Esophagus (tissue), 2 donors: ENCODE measurements at regions not wholly inside any gene's neighbourhood (a gene's known extent, or its start where the extent isn't known, plus 50 kb on each side); places are given as distances from the start of the nearest gene placed in this dataset.

Source experiments
- H3K27ac ChIP-seq, 2 donors: one replicate each; pipeline ENCODE4 v1.5.1; 2013; ENCODE audit warnings: low read depth in 2 of 2, mild to moderate bottlenecking in 2 of 2, inconsistent platforms in 1 of 2, low read length in 1 of 2, moderate library complexity in 1 of 2
- H3K27me3 ChIP-seq, 2 donors: one replicate each; pipeline ENCODE4 v1.6.1; 2013; ENCODE audit warnings: low read length in 2 of 2, control low read depth in 1 of 2, mild to moderate bottlenecking in 1 of 2; ENCODE audit not compliant: insufficient read depth in 2 of 2, control insufficient read depth in 1 of 2
- H3K36me3 ChIP-seq, 2 donors: one replicate each; pipeline ENCODE4 v1.6.1; 2013; ENCODE audit warnings: low read length in 1 of 2; ENCODE audit not compliant: control insufficient read depth in 2 of 2, insufficient read depth in 2 of 2
- H3K4me1 ChIP-seq, 2 donors: one replicate each; pipeline ENCODE4 v1.6.1; 2013; ENCODE audit warnings: low read length in 1 of 2; ENCODE audit not compliant: control insufficient read depth in 2 of 2, insufficient read depth in 2 of 2
- H3K4me3 ChIP-seq, 2 donors: one replicate each; pipeline ENCODE4 v1.5.1; 2013; ENCODE audit warnings: low read length in 2 of 2, mild to moderate bottlenecking in 2 of 2, low read depth in 1 of 2, moderate library complexity in 1 of 2
- H3K9me3 ChIP-seq, 2 donors: one replicate each; pipeline ENCODE4 v1.6.1; 2013; ENCODE audit warnings: mild to moderate bottlenecking in 2 of 2, low read depth in 1 of 2, low read length in 1 of 2, moderate library complexity in 1 of 2; ENCODE audit not compliant: control insufficient read depth in 2 of 2, insufficient read depth in 1 of 2
- WGBS, 2 donors: extraction: QIAGEN DNeasy Blood & Tissue Kit; methylation state at CpG; one replicate each; pipeline ENCODE4 v1.1.7; 2013; 5-methylcytosine and 5-hydroxymethylcytosine counted together
- donor health status: healthy with polysubstance abuse.
- donor health status: Bipolar disorder and iron deficiency.

- Histone ChIP-seq H3K4me1 (no peaks in the 10 kb centered on the region), H3K4me3 (no peak overlapping the region), H3K27me3 (no peaks in the 10 kb centered on the region), H3K9me3 (no peaks in the 10 kb centered on the region), H3K36me3 (no peaks in the 10 kb centered on the region), H3K27ac (no peak overlapping the region)
- 88 to 89% methylated on average over 22 of the region's 22 CpGs for WGBS, 2 donors
These were observed 230.3 kb upstream of the PFKP start for GRCh38 chr10:2836921-2837662.

GRCh38 chr10:2834214-2834613 lies 233.1 kb upstream of the PFKP start:
- Histone ChIP-seq H3K4me1 (no peaks in the 10 kb centered on the region), H3K4me3 (no peak overlapping the region), H3K27ac (no peak overlapping the region), H3K27me3 (no peaks in the 10 kb centered on the region), H3K36me3 (no peaks in the 10 kb centered on the region), H3K9me3 (peaks cover 3% of the 10 kb centered on the region in 2 donors)
- WGBS, 2 donors, result 34 to 70% methylated on average over 2 of the region's 2 CpGs

- 78 to 79% methylated on average over 7 of the region's 7 CpGs for WGBS, 2 donors
- Histone ChIP-seq H3K36me3 (no peaks in the 10 kb centered on the region), H3K4me3 (no peak overlapping the region), H3K27me3 (no peaks in the 10 kb centered on the region), H3K27ac (no peak overlapping the region), H3K4me1 (no peaks in the 10 kb centered on the region), H3K9me3 (peaks cover 3% of the 10 kb centered on the region in 2 donors)
These were observed 235.8 kb upstream of the PFKP start for GRCh38 chr10:2831509-2831908.

- H3K9me3 ChIP-seq, result peaks cover 3% of the 10 kb centered on the region in 2 donors
- H3K4me1 ChIP-seq, result no peaks in the 10 kb centered on the region
- no peak overlapping the region for H3K4me3 ChIP-seq
- no peaks in the 10 kb centered on the region for H3K27me3 ChIP-seq
- H3K27ac ChIP-seq, result no peak overlapping the region
- no peaks in the 10 kb centered on the region for H3K36me3 ChIP-seq
- 83 to 85% methylated on average over 14 of the region's 14 CpGs for WGBS, 2 donors
These were observed 238.6 kb upstream of the PFKP start for GRCh38 chr10:2828741-2829140.

GRCh38 chr10:2826675-2827074 lies 240.7 kb upstream of the PFKP start:
- Histone ChIP-seq H3K4me1 (no peaks in the 10 kb centered on the region), H3K27ac (no peak overlapping the region), H3K4me3 (no peak overlapping the region), H3K27me3 (no peaks in the 10 kb centered on the region), H3K36me3 (no peaks in the 10 kb centered on the region), H3K9me3 (peaks cover 3 to 7% of the 10 kb centered on the region in 2 donors)
- 50 to 72% methylated on average over 2 of the region's 2 CpGs for WGBS, 2 donors

GRCh38 chr10:2825841-2826240 lies 241.5 kb upstream of the PFKP start:
- Histone ChIP-seq H3K27ac (no peak overlapping the region), H3K36me3 (no peaks in the 10 kb centered on the region), H3K4me3 (no peak overlapping the region), H3K9me3 (peaks cover 3 to 7% of the 10 kb centered on the region in 2 donors), H3K27me3 (no peaks in the 10 kb centered on the region), H3K4me1 (no peaks in the 10 kb centered on the region)
- WGBS, 2 donors, result 91 to 93% methylated on average over 4 of the region's 4 CpGs

GRCh38 chr10:2817940-2818636 lies 249.3 kb upstream of the PFKP start:
- WGBS, 2 donors, result 52 to 62% methylated on average over 19 to 20 of the region's 20 CpGs
- H3K27ac ChIP-seq, result peak overlapping the region in 1 of 2 donors; percentile 6
- H3K9me3 ChIP-seq, result peaks cover 0 to 6% of the 10 kb centered on the region in 2 donors
- no peaks in the 10 kb centered on the region for H3K4me1 ChIP-seq
- H3K4me3 ChIP-seq, result no peak overlapping the region
- H3K36me3 ChIP-seq, result no peaks in the 10 kb centered on the region
- H3K27me3 ChIP-seq, result no peaks in the 10 kb centered on the region

- Histone ChIP-seq H3K4me3 (no peak overlapping the region), H3K27me3 (no peaks in the 10 kb centered on the region), H3K9me3 (peaks cover 0 to 2% of the 10 kb centered on the region in 2 donors), H3K4me1 (no peaks in the 10 kb centered on the region), H3K27ac (no peak overlapping the region), H3K36me3 (no peaks in the 10 kb centered on the region)
- WGBS, 2 donors, result 85 to 88% methylated on average over 7 of the region's 7 CpGs
These were observed 253.7 kb upstream of the PFKP start for GRCh38 chr10:2813693-2814092.

GRCh38 chr10:2813286-2813685 lies 254.1 kb upstream of the PFKP start:
- no peaks in the 10 kb centered on the region for H3K4me1 ChIP-seq
- 54 to 62% methylated on average over 8 of the region's 8 CpGs for WGBS, 2 donors
- no peaks in the 10 kb centered on the region for H3K36me3 ChIP-seq
- H3K27me3 ChIP-seq, result no peaks in the 10 kb centered on the region
- H3K9me3 ChIP-seq, result peaks cover 0 to 2% of the 10 kb centered on the region in 2 donors
- no peak overlapping the region for H3K27ac ChIP-seq
- no peak overlapping the region for H3K4me3 ChIP-seq

GRCh38 chr10:2812631-2813030 lies 254.7 kb upstream of the PFKP start:
- Histone ChIP-seq H3K9me3 (peaks cover 0 to 2% of the 10 kb centered on the region in 2 donors), H3K27me3 (no peaks in the 10 kb centered on the region), H3K4me3 (no peak overlapping the region), H3K36me3 (no peaks in the 10 kb centered on the region), H3K27ac (no peak overlapping the region), H3K4me1 (no peaks in the 10 kb centered on the region)
- 93 to 94% methylated on average over 3 of the region's 3 CpGs for WGBS, 2 donors
